ENCODE measurements at regions not wholly inside any gene's neighbourhood (a gene's known extent, or its start where the extent isn't known, plus 50 kb on each side); places are given as distances from the start of the nearest gene placed in this dataset.

DNA sequence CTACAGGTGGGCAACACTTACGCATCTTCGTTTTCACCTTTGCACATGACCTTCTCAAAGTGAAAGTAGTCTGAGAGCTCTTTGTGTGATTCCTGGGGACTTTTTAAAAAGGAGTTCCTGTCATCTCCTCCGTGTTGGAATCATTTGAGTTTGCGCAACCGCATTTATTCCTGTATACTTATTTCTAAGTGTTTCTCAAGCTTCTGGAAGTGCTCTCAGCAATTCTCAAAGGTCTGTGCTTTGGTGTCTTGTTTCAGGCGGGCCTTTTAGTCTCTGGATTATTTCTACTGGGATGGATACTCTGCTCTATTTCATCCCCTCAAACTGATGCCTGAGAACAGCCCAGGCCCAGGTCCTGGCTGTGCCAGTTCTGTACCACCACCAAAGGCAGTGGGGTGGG is 226.5 kb upstream of the TUT7 start:
- TF ChIP-seq, protein P1, sequence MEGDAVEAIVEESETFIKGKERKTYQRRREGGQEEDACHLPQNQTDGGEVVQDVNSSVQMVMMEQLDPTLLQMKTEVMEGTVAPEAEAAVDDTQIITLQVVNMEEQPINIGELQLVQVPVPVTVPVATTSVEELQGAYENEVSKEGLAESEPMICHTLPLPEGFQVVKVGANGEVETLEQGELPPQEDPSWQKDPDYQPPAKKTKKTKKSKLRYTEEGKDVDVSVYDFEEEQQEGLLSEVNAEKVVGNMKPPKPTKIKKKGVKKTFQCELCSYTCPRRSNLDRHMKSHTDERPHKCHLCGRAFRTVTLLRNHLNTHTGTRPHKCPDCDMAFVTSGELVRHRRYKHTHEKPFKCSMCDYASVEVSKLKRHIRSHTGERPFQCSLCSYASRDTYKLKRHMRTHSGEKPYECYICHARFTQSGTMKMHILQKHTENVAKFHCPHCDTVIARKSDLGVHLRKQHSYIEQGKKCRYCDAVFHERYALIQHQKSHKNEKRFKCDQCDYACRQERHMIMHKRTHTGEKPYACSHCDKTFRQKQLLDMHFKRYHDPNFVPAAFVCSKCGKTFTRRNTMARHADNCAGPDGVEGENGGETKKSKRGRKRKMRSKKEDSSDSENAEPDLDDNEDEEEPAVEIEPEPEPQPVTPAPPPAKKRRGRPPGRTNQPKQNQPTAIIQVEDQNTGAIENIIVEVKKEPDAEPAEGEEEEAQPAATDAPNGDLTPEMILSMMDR (IDR thresholded peaks at IDR 0.05) = no peak
- TF ChIP-seq JUND (IDR thresholded peaks at IDR 0.05) (no peak), MAX (IDR thresholded peaks at IDR 0.05; ENCODE audit: low read depth) (no peak), NRF1 (IDR thresholded peaks at IDR 0.05; ENCODE audit: low read depth, low read length) (no peak), FOXM1 (IDR thresholded peaks at IDR 0.05; ENCODE audit: low read depth) (no peak), POLR2AphosphoS5 (IDR thresholded peaks at IDR 0.05; ENCODE audit: low read depth, low read length) (no peak), NFIC (IDR thresholded peaks at IDR 0.05; ENCODE audit: borderline replicate concordance) (no peak), RFX5 (IDR thresholded peaks at IDR 0.05; ENCODE audit: low read length) (no peak), SMC3 (IDR thresholded peaks at IDR 0.05; ENCODE audit: low read depth, low read length) (no peak), RCOR1 (IDR thresholded peaks at IDR 0.05; ENCODE audit: low read length) (no peak)
- TF ChIP-seq, protein P2, sequence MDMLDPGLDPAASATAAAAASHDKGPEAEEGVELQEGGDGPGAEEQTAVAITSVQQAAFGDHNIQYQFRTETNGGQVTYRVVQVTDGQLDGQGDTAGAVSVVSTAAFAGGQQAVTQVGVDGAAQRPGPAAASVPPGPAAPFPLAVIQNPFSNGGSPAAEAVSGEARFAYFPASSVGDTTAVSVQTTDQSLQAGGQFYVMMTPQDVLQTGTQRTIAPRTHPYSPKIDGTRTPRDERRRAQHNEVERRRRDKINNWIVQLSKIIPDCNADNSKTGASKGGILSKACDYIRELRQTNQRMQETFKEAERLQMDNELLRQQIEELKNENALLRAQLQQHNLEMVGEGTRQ (IDR thresholded peaks at IDR 0.05; ENCODE audit: borderline replicate concordance, low read depth, low read length) = no peak
- TF ChIP-seq, protein P3, sequence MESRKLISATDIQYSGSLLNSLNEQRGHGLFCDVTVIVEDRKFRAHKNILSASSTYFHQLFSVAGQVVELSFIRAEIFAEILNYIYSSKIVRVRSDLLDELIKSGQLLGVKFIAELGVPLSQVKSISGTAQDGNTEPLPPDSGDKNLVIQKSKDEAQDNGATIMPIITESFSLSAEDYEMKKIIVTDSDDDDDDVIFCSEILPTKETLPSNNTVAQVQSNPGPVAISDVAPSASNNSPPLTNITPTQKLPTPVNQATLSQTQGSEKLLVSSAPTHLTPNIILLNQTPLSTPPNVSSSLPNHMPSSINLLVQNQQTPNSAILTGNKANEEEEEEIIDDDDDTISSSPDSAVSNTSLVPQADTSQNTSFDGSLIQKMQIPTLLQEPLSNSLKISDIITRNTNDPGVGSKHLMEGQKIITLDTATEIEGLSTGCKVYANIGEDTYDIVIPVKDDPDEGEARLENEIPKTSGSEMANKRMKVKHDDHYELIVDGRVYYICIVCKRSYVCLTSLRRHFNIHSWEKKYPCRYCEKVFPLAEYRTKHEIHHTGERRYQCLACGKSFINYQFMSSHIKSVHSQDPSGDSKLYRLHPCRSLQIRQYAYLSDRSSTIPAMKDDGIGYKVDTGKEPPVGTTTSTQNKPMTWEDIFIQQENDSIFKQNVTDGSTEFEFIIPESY (IDR thresholded peaks at IDR 0.05; ENCODE audit: borderline replicate concordance, low read depth) = no peak

Measured in SK-N-SH (cell line).